Spleen (tissue), 11 donors: ENCODE measurements at regions not wholly inside any gene's neighbourhood (a gene's known extent, or its start where the extent isn't known, plus 50 kb on each side); places are given as distances from the start of the nearest gene placed in this dataset.

Experiments
- DNase-seq: peaks from one replicate; pipeline ENCODE4 v3.0.0-alpha.2; 2020
- H3K27ac ChIP-seq, 8 donors: fragments of 200-600 bp; sonication (generic) in 7 of 8; 1 replicate in 4 of 8; 2 replicates in 4 of 8; pipeline versions ENCODE4 v1.5.0 to v1.8.0; 2016 to 2021; ENCODE audit warnings: inconsistent platforms in 4 of 8, mild to moderate bottlenecking in 4 of 8, moderate library complexity in 1 of 8
- H3K27me3 ChIP-seq, 7 donors: fragments of 200-600 bp; sonication (generic) in 6 of 7; replicated peaks in 1 of 7; 1 replicate in 4 of 7; 2 replicates in 3 of 7; pipeline versions ENCODE4 v1.5.0 to v1.8.0; 2016 to 2021; ENCODE audit warnings: inconsistent platforms in 3 of 7, mild to moderate bottlenecking in 1 of 7
- H3K36me3 ChIP-seq, 6 donors: fragments of 200-600 bp; sonication (generic) in 5 of 6; 1 replicate in 4 of 6; 2 replicates in 2 of 6; pipeline versions ENCODE4 v1.5.0 to v1.8.0; 2016 to 2021; ENCODE audit warnings: inconsistent platforms in 2 of 6
- H3K4me1 ChIP-seq, 6 donors: fragments of 200-600 bp; sonication (generic) in 5 of 6; 1 replicate in 3 of 6; 2 replicates in 3 of 6; pipeline versions ENCODE4 v1.5.0 to v1.8.0; 2016 to 2021; ENCODE audit warnings: inconsistent platforms in 3 of 6
- H3K4me3 ChIP-seq, 8 donors: fragments of 200-600 bp; sonication (generic) in 7 of 8; 1 replicate in 4 of 8; 2 replicates in 4 of 8; pipeline versions ENCODE4 v1.5.0 to v1.8.0; 2016 to 2021; ENCODE audit warnings: inconsistent platforms in 4 of 8, mild to moderate bottlenecking in 4 of 8, moderate library complexity in 2 of 8
- H3K9me3 ChIP-seq, 8 donors: fragments of 200-600 bp; sonication (generic) in 7 of 8; 1 replicate in 4 of 8; 2 replicates in 4 of 8; pipeline versions ENCODE4 v1.5.0 to v1.8.0; 2016 to 2021; ENCODE audit warnings: inconsistent platforms in 4 of 8
- POLR2A ChIP-seq, 3 donors: fragments of 450-650 bp; IDR thresholded peaks; one replicate each; pipeline ENCODE4 v1.5.1; 2017; ENCODE audit warnings: antibody characterized with exemption in 3 of 3, mild to moderate bottlenecking in 1 of 3
- POLR2AphosphoS5 ChIP-seq, 3 donors: sonication (generic); formaldehyde crosslinking; IDR thresholded peaks; one replicate each; pipeline ENCODE4 v1.5.1; 2017; ENCODE audit warnings: antibody characterized with exemption in 3 of 3
- WGBS, 5 donors: extraction: QIAGEN DNeasy Blood & Tissue Kit in 3 of 5; methylation state at CpG; one replicate each; pipeline versions ENCODE4 v1.1.5 to v1.1.7; 2013 to 2018; 5-methylcytosine and 5-hydroxymethylcytosine counted together
- intact Hi-C: fragments of 100-400 bp; cut with DNase I; formaldehyde crosslinking; loops from one replicate; pipeline ENCODE4 v1.15.0; 2023; ENCODE audit warnings: low total_unique reads
- TF ChIP-seq, protein P1 (sequence below), 11 experiments: fragments of 200-600 bp in 7 of 11; fragments of 450-650 bp in 4 of 11; sonication (generic) in 4 of 11; IDR thresholded peaks in 8 of 11; conservative IDR thresholded peaks in 3 of 11; 1 replicate in 7 of 11; 2 replicates in 4 of 11; pipeline versions ENCODE4 v1.4.0 to v1.8.0; 2016 to 2021; ENCODE audit warnings: antibody characterized with exemption in 11 of 11, inconsistent platforms in 4 of 11, mild to moderate bottlenecking in 1 of 11
- donor health status: healthy with polysubstance abuse.
- donor health status: DM: no; HTN: no; CAD: no; lungs with moderate emphysema.
- donor health status: DM: no; HTN: no; CAD: no.
- donor health status: Bipolar disorder and iron deficiency.
- donor health status: healthy.
- donor health status: DM: no; HTN: no; CAD: no.
- donor health status: DM: yes; HTN: yes; CAD: no.

DNA sequence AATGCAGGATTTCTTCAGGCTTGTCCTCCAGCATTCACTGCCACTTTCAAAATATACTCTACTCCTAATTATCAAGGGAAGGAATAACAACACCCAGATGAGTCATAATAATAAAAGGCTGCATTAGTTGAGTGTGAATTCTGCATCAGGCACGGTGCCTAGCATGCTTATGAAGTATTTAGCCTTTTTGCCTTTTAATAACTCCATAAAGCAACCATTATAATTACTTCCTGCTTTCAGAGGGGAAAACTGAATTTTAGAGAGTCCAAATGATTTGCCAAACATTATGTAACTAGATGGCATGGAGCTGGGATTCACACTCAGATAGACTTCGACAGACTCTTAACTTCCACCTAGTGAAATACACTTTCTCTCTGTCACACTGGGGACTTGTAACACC is 2365.5 kb downstream of the PCDH7 start:
- H3K9me3 ChIP-seq = no peaks in the 10 kb centered on the region
- H3K27me3 ChIP-seq = no peaks in the 10 kb centered on the region
- intact Hi-C loops = no loop called here
- H3K4me1 ChIP-seq = no peaks in the 10 kb centered on the region
- H3K4me3 ChIP-seq = no peak overlapping the region
- 63 to 76% (median 72%) methylated on average over 2 of the region's 2 CpGs for WGBS, 5 donors
- no peaks in the 10 kb centered on the region for H3K36me3 ChIP-seq
- H3K27ac ChIP-seq = no peak overlapping the region
- TF ChIP-seq, protein P1, sequence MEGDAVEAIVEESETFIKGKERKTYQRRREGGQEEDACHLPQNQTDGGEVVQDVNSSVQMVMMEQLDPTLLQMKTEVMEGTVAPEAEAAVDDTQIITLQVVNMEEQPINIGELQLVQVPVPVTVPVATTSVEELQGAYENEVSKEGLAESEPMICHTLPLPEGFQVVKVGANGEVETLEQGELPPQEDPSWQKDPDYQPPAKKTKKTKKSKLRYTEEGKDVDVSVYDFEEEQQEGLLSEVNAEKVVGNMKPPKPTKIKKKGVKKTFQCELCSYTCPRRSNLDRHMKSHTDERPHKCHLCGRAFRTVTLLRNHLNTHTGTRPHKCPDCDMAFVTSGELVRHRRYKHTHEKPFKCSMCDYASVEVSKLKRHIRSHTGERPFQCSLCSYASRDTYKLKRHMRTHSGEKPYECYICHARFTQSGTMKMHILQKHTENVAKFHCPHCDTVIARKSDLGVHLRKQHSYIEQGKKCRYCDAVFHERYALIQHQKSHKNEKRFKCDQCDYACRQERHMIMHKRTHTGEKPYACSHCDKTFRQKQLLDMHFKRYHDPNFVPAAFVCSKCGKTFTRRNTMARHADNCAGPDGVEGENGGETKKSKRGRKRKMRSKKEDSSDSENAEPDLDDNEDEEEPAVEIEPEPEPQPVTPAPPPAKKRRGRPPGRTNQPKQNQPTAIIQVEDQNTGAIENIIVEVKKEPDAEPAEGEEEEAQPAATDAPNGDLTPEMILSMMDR (IDR thresholded peaks at IDR 0.05 in 8 of 11, conservative IDR thresholded peaks at IDR 0.05 in 3 of 11) = no peak
- no peak for TF ChIP-seq POLR2AphosphoS5 (IDR thresholded peaks at IDR 0.05)
- no peak for TF ChIP-seq POLR2A (IDR thresholded peaks at IDR 0.05)
- DNase-seq = no peak

DNA sequence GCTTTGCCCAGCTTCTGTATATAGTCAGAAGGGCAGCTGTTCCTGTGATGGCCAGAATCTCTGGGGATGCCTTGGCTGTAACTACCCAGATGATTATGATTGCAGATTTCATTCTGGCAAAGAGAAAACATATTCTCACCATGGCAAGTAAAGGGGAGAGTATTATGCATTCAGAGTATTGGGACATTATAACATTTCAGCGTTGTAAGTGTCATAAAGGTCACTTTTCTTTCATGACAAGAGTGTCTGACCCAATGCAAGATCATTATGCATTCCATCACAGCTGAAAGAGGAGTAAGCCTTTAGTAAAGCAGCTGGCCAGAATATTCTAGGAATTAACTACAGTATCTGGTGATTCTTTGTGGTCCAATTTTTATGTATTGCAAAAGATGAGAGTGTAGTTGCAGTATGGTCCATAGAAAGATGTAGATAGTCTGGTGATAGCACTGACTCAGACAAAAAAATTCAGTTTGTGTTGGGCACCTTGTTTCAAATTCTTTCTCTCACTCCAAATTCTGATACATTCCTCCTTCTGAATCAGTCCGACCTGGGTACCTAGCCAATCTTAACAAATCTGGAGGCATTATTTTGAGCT is 2366.3 kb downstream of the PCDH7 start:
- Histone ChIP-seq H3K4me1 (no peaks in the 10 kb centered on the region), H3K9me3 (no peaks in the 10 kb centered on the region), H3K27me3 (no peaks in the 10 kb centered on the region), H3K4me3 (no peak overlapping the region), H3K36me3 (no peaks in the 10 kb centered on the region), H3K27ac (no peak overlapping the region)
- TF ChIP-seq, protein P1 (IDR thresholded peaks at IDR 0.05 in 8 of 11, conservative IDR thresholded peaks at IDR 0.05 in 3 of 11) = no peak
- TF ChIP-seq POLR2AphosphoS5 (IDR thresholded peaks at IDR 0.05) = no peak
- no peak for TF ChIP-seq POLR2A (IDR thresholded peaks at IDR 0.05)
- DNase-seq = no peak
- intact Hi-C loops = no loop called here
- 53 to 72% (median 60%) methylated on average over 2 of the region's 2 CpGs for WGBS, 5 donors

DNA sequence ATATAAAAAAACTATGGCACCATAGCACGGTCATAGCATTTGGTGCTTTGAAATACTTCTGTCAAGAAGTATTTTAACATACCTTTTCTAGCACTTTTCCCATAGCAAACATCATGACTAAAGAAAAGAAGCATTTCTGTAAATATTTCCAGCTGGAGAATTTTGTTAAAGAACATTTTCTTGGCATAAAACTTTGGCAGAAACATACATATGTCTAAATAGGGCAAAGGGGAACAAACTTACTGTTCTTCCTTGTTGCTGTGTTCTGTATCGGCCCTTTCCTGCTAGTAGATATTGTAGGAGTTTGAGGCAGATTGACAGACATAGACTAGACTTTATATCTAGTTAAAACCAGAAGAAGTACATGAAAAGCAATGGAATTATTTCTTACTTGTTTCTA is 2368.5 kb downstream of the PCDH7 start:
- no peaks in the 10 kb centered on the region for H3K36me3 ChIP-seq
- no peak overlapping the region for H3K4me3 ChIP-seq
- H3K27ac ChIP-seq = no peak overlapping the region
- DNase-seq = no peak
- WGBS, 5 donors = 59 to 80% (median 70%) methylated on average over 2 of the region's 2 CpGs
- no peaks in the 10 kb centered on the region for H3K9me3 ChIP-seq
- no peaks in the 10 kb centered on the region for H3K4me1 ChIP-seq
- TF ChIP-seq, protein P1 (IDR thresholded peaks at IDR 0.05 in 8 of 11, conservative IDR thresholded peaks at IDR 0.05 in 3 of 11) = no peak
- no peak for TF ChIP-seq POLR2A (IDR thresholded peaks at IDR 0.05)
- no peak for TF ChIP-seq POLR2AphosphoS5 (IDR thresholded peaks at IDR 0.05)
- no peaks in the 10 kb centered on the region for H3K27me3 ChIP-seq
- intact Hi-C loops = no loop called here

DNA sequence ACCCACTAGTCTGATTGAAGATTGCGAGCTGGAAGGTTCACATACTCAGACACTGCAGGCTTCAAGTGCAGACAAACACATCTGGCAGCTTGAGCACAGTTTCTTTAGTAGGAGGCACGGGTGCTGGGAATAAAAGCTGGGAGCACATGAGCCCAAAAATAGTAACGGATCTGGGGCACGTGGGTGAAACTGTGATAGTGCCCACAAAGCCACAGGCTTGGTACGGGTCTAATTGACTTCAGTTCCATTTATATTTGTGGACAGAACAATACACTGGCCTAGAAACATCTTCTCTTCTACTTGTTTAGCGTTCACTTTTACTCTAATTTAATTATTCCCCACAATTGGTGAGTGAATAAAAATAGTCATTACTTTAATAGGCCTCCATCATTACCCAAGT is 2370.7 kb downstream of the PCDH7 start:
- 66 to 83% (median 82%) methylated on average over 6 of the region's 6 CpGs for whole genome bisulfite sequencing, 5 donors
- Histone ChIP-seq H3K27ac (no peak overlapping the region), H3K9me3 (no peaks in the 10 kb centered on the region), H3K36me3 (no peaks in the 10 kb centered on the region), H3K4me1 (no peaks in the 10 kb centered on the region), H3K27me3 (no peaks in the 10 kb centered on the region), H3K4me3 (no peak overlapping the region)
- TF ChIP-seq POLR2AphosphoS5 (IDR thresholded peaks at IDR 0.05) (no peak), POLR2A (IDR thresholded peaks at IDR 0.05) (no peak)
- TF ChIP-seq, protein P1 (IDR thresholded peaks at IDR 0.05 in 8 of 11, conservative IDR thresholded peaks at IDR 0.05 in 3 of 11) = no peak
- DNase-seq = no peak
- intact Hi-C loops = no loop called here
